Mesothelial cell of epicardium (in vitro differentiated cells): ENCODE measurements at regions not wholly inside any gene's neighbourhood (a gene's known extent, or its start where the extent isn't known, plus 50 kb on each side); places are given as distances from the start of the nearest gene placed in this dataset.

Experiments
- DNase-seq, 2 experiments: peaks; one replicate each; pipeline ENCODE4 v3.0.0; 2021; ENCODE audit warnings: low spot score in 2 of 2; ENCODE audit not compliant: unreplicated experiment in 2 of 2
- H3K27ac Mint-ChIP-seq: 2 replicates; pipeline ENCODE4 v1.8.0; 2021; ENCODE audit warnings: mixed read lengths
- H3K27me3 Mint-ChIP-seq: 2 replicates; pipeline ENCODE4 v1.8.0; 2021; ENCODE audit warnings: low read depth, mixed read lengths
- H3K36me3 Mint-ChIP-seq: 2 replicates; pipeline ENCODE4 v1.8.0; 2021; ENCODE audit warnings: mixed read lengths
- H3K4me1 Mint-ChIP-seq: 2 replicates; pipeline ENCODE4 v1.8.0; 2021; ENCODE audit warnings: mixed read lengths
- H3K4me3 Mint-ChIP-seq: 2 replicates; pipeline ENCODE4 v1.8.0; 2021; ENCODE audit warnings: mild to moderate bottlenecking, moderate library complexity, mixed read lengths
- H3K9me3 Mint-ChIP-seq: 2 replicates; pipeline ENCODE4 v1.8.0; 2021; ENCODE audit warnings: mixed read lengths
- CTCF ChIP-seq: fragments of 200-600 bp; sonication (generic); IDR thresholded peaks from one replicate; pipeline ENCODE4 v1.5.0; 2021; ENCODE audit warnings: antibody characterized with exemption; ENCODE audit not compliant: unreplicated experiment

- no peak overlapping the region for H3K4me3 Mint-ChIP-seq
- no peaks in the 10 kb centered on the region for H3K36me3 Mint-ChIP-seq
- no peaks in the 10 kb centered on the region for H3K27me3 Mint-ChIP-seq
- TF ChIP-seq CTCF = no peak
- no peak overlapping the region for H3K27ac Mint-ChIP-seq
- H3K4me1 Mint-ChIP-seq = no peaks in the 10 kb centered on the region
- peaks cover 41% of the 10 kb centered on the region for H3K9me3 Mint-ChIP-seq
- DNase-seq = no peak
These were observed 136.4 kb upstream of the NDN start for GRCh38 chr15:23823508-23823907.

GRCh38 chr15:23828786-23829185 is 141.7 kb upstream of the NDN start:
- no peak overlapping the region for H3K4me3 Mint-ChIP-seq

GRCh38 chr15:23835953-23836352 is 148.8 kb upstream of the NDN start:
- H3K36me3 Mint-ChIP-seq = no peaks in the 10 kb centered on the region
- H3K4me1 Mint-ChIP-seq = no peaks in the 10 kb centered on the region
- H3K9me3 Mint-ChIP-seq = peaks cover 37% of the 10 kb centered on the region
- no peak for DNase-seq
- H3K4me3 Mint-ChIP-seq = no peak overlapping the region
- no peak overlapping the region for H3K27ac Mint-ChIP-seq
- no peaks in the 10 kb centered on the region for H3K27me3 Mint-ChIP-seq
- TF ChIP-seq CTCF = no peak

More at GRCh38 chr15:23828786-23829185, 141.7 kb upstream of the NDN start:
- DNase-seq = no peak
- H3K27ac Mint-ChIP-seq = no peak overlapping the region
- no peak for TF ChIP-seq CTCF
- H3K4me1 Mint-ChIP-seq = no peaks in the 10 kb centered on the region
- peaks cover 23% of the 10 kb centered on the region for H3K9me3 Mint-ChIP-seq
- H3K36me3 Mint-ChIP-seq = no peaks in the 10 kb centered on the region
- H3K27me3 Mint-ChIP-seq = no peaks in the 10 kb centered on the region

- Mint-ChIP-seq H3K4me1 (no peaks in the 10 kb centered on the region), H3K4me3 (no peak overlapping the region), H3K36me3 (no peaks in the 10 kb centered on the region), H3K27ac (no peak overlapping the region), H3K27me3 (no peaks in the 10 kb centered on the region), H3K9me3 (peaks cover 38% of the 10 kb centered on the region)
- no peak for TF ChIP-seq CTCF
- DNase-seq = no peak
These were observed 152.9 kb upstream of the NDN start for GRCh38 chr15:23839893-23840474.

- H3K4me3 Mint-ChIP-seq = no peak overlapping the region
- H3K4me1 Mint-ChIP-seq = no peaks in the 10 kb centered on the region
- H3K36me3 Mint-ChIP-seq = no peaks in the 10 kb centered on the region
- no peaks in the 10 kb centered on the region for H3K27me3 Mint-ChIP-seq
- no peak for TF ChIP-seq CTCF
- peaks cover 39% of the 10 kb centered on the region for H3K9me3 Mint-ChIP-seq
- no peak for DNase-seq
- no peak overlapping the region for H3K27ac Mint-ChIP-seq
These were observed 159.1 kb upstream of the NDN start for GRCh38 chr15:23846218-23846617.

GRCh38 chr15:23850666-23851065 is 163.6 kb upstream of the NDN start:
- H3K4me3 Mint-ChIP-seq = no peak overlapping the region
- TF ChIP-seq CTCF = no peak
- H3K9me3 Mint-ChIP-seq = peaks cover 29% of the 10 kb centered on the region

More at GRCh38 chr15:23850666-23851065, 163.6 kb upstream of the NDN start:
- DNase-seq = no peak
- Mint-ChIP-seq H3K4me1 (peaks cover 3% of the 10 kb centered on the region), H3K36me3 (no peaks in the 10 kb centered on the region), H3K27ac (no peak overlapping the region), H3K27me3 (no peaks in the 10 kb centered on the region)
